Gastrocnemius medialis (tissue), 4 donors: ENCODE measurements at regions not wholly inside any gene's neighbourhood (a gene's known extent, or its start where the extent isn't known, plus 50 kb on each side); places are given as distances from the start of the nearest gene placed in this dataset.
"Not testable (repeated sequence)": the region's sequence is repeated elsewhere in the genome, so short reads cannot be mapped to it uniquely, and the experiment has no call there.

ENCODE experiments used
- ATAC-seq, 2 donors: fragments of 150-250 bp; one replicate each; pipeline ENCODE4 v1.9.1; 2016
- DNase-seq, 2 donors: peaks; one replicate each; pipeline ENCODE4 v3.0.0-alpha.2; 2019
- H3K27ac ChIP-seq, 4 donors: fragments of 200-600 bp; sonication (generic); 1 replicate in 1 of 4; 2 replicates in 3 of 4; pipeline ENCODE4 v1.5.1; 2016 to 2018; ENCODE audit warnings: mild to moderate bottlenecking in 2 of 4, moderate library complexity in 1 of 4
- H3K27me3 ChIP-seq, 3 donors: fragments of 200-600 bp; sonication (generic) in 2 of 3; 1 replicate in 1 of 3; 2 replicates in 2 of 3; pipeline versions ENCODE4 v1.5.1 to v1.6.0; 2016 to 2019; ENCODE audit warnings: mild to moderate bottlenecking in 1 of 3, moderate library complexity in 1 of 3
- H3K36me3 ChIP-seq, 2 donors: fragments of 200-600 bp; sonication (generic) in 1 of 2; one replicate each; pipeline ENCODE4 v1.5.1; 2017 to 2018
- H3K4me1 ChIP-seq, 2 donors: fragments of 200-600 bp; sonication (generic) in 1 of 2; one replicate each; pipeline ENCODE4 v1.5.1; 2016 to 2017; ENCODE audit warnings: mild to moderate bottlenecking in 2 of 2
- H3K4me3 ChIP-seq, 4 donors: fragments of 200-600 bp; sonication (generic) in 3 of 4; 1 replicate in 1 of 4; 2 replicates in 3 of 4; pipeline ENCODE4 v1.5.1; 2016 to 2019; ENCODE audit warnings: mild to moderate bottlenecking in 2 of 4
- H3K9me3 ChIP-seq, 3 donors: fragments of 200-600 bp; sonication (generic) in 2 of 3; 1 replicate in 1 of 3; 2 replicates in 2 of 3; pipeline ENCODE4 v1.5.1; 2016 to 2019
- CTCF ChIP-seq, 5 experiments: fragments of 450-650 bp in 3 of 5; fragments of 200-600 bp in 2 of 5; sonication (generic) in 2 of 5; IDR thresholded peaks in 4 of 5; conservative IDR thresholded peaks in 1 of 5; 1 replicate in 4 of 5; 2 replicates in 1 of 5; pipeline ENCODE4 v1.5.1; 2016 to 2019; ENCODE audit warnings: antibody characterized with exemption in 5 of 5, mild to moderate bottlenecking in 3 of 5, moderate library complexity in 3 of 5
- POLR2A ChIP-seq, 2 donors: fragments of 450-650 bp; IDR thresholded peaks; one replicate each; pipeline ENCODE4 v1.6.1; 2017; ENCODE audit warnings: antibody characterized with exemption in 2 of 2, mild to moderate bottlenecking in 2 of 2, moderate library complexity in 2 of 2
- in situ Hi-C, 4 donors: fragments of 200-750 bp; cut with MboI; loops; one replicate each; pipeline versions ENCODE4 v1.15.0 to v1.8.0; 2017; ENCODE audit warnings: low sequenced_read_pairs in 4 of 4
- intact Hi-C: fragments of 100-400 bp; cut with DNase I; formaldehyde crosslinking; loops from one replicate; pipeline ENCODE4 v1.15.1; 2023; ENCODE audit warnings: low total_unique reads

GRCh38 chr6:119727504-119728219, 378.1 kb upstream of the MAN1A1 start:
- H3K4me1 ChIP-seq = no peaks in the 10 kb centered on the region
- H3K4me3 ChIP-seq = no peak overlapping the region
- no peak overlapping the region for H3K27ac ChIP-seq
- ATAC-seq (no peak), DNase-seq (no peak)
- no peaks in the 10 kb centered on the region for H3K36me3 ChIP-seq
- intact Hi-C loops (no loop called here), in situ Hi-C loops (no loop called here)
- no peaks in the 10 kb centered on the region for H3K9me3 ChIP-seq
- no peak for TF ChIP-seq POLR2A (IDR thresholded peaks at IDR 0.05)
- TF ChIP-seq CTCF (IDR thresholded peaks at IDR 0.05 in 4 of 5, conservative IDR thresholded peaks at IDR 0.05 in 1 of 5) = no peak
- no peaks in the 10 kb centered on the region for H3K27me3 ChIP-seq

- in situ Hi-C loops, H3K9me3 ChIP-seq, H3K4me3 ChIP-seq, H3K27ac ChIP-seq, DNase-seq, ATAC-seq, H3K36me3 ChIP-seq, intact Hi-C loops, H3K4me1 ChIP-seq, H3K27me3 ChIP-seq: not testable (repeated sequence)
Observed at GRCh38 chr6:119726912-119727311, 377.4 kb upstream of the MAN1A1 start.

- H3K4me3 ChIP-seq = no peak overlapping the region
Observed at GRCh38 chr6:119726086-119726485, 376.5 kb upstream of the MAN1A1 start.

GRCh38 chr6:119720160-119720559, 370.6 kb upstream of the MAN1A1 start:
- no peaks in the 10 kb centered on the region for H3K36me3 ChIP-seq
- no peak overlapping the region for H3K27ac ChIP-seq
- DNase-seq (no peak), ATAC-seq (no peak)
- H3K4me3 ChIP-seq = no peak overlapping the region
- intact Hi-C loops (no loop called here), in situ Hi-C loops (no loop called here)
- H3K4me1 ChIP-seq = no peaks in the 10 kb centered on the region
- TF ChIP-seq POLR2A (IDR thresholded peaks at IDR 0.05) (no peak), CTCF (IDR thresholded peaks at IDR 0.05 in 4 of 5, conservative IDR thresholded peaks at IDR 0.05 in 1 of 5) (no peak)
- H3K9me3 ChIP-seq = no peaks in the 10 kb centered on the region
- H3K27me3 ChIP-seq = no peaks in the 10 kb centered on the region

More at GRCh38 chr6:119726086-119726485, 376.5 kb upstream of the MAN1A1 start:
- intact Hi-C loops (no loop called here), in situ Hi-C loops (no loop called here)
- ATAC-seq (no peak), DNase-seq (no peak)
- Histone ChIP-seq H3K27ac (no peak overlapping the region), H3K4me1 (no peaks in the 10 kb centered on the region), H3K9me3 (no peaks in the 10 kb centered on the region), H3K36me3 (no peaks in the 10 kb centered on the region), H3K27me3 (no peaks in the 10 kb centered on the region)
- TF ChIP-seq CTCF (IDR thresholded peaks at IDR 0.05 in 4 of 5, conservative IDR thresholded peaks at IDR 0.05 in 1 of 5) (no peak), POLR2A (IDR thresholded peaks at IDR 0.05) (no peak)

GRCh38 chr6:119717942-119718341, 368.4 kb upstream of the MAN1A1 start:
- H3K4me1 ChIP-seq = no peaks in the 10 kb centered on the region
- ATAC-seq (no peak), DNase-seq (no peak)
- no peaks in the 10 kb centered on the region for H3K27me3 ChIP-seq
- H3K36me3 ChIP-seq = no peaks in the 10 kb centered on the region
- no peak overlapping the region for H3K27ac ChIP-seq
- H3K4me3 ChIP-seq = no peak overlapping the region
- in situ Hi-C loops = no loop called here
- H3K9me3 ChIP-seq = no peaks in the 10 kb centered on the region
- intact Hi-C loops = no loop called here
- no peak for TF ChIP-seq CTCF (IDR thresholded peaks at IDR 0.05 in 4 of 5, conservative IDR thresholded peaks at IDR 0.05 in 1 of 5)
- TF ChIP-seq POLR2A (IDR thresholded peaks at IDR 0.05) = no peak
